ENCODE measurements at regions not wholly inside any gene's neighbourhood (a gene's known extent, or its start where the extent isn't known, plus 50 kb on each side); places are given as distances from the start of the nearest gene placed in this dataset.

GRCh38 chr2:19783935-19784334 lies 117.8 kb downstream of the TTC32 start:
- no peak for TF ChIP-seq POLR2A (IDR thresholded peaks at IDR 0.05)
- no peak for TF ChIP-seq CTCF (IDR thresholded peaks at IDR 0.05)
